Endodermal cell (in vitro differentiated cells): ENCODE measurements at regions not wholly inside any gene's neighbourhood (a gene's known extent, or its start where the extent isn't known, plus 50 kb on each side); places are given as distances from the start of the nearest gene placed in this dataset.
"Not testable (repeated sequence)": the region's sequence is repeated elsewhere in the genome, so short reads cannot be mapped to it uniquely, and the experiment has no call there.

Experiments
- DNase-seq: peaks from one replicate; pipeline ENCODE4 v3.0.0-alpha.2; 2017
- H3K27ac ChIP-seq: 2 replicates; pipeline ENCODE4 v1.5.1; 2013; ENCODE audit warnings: mild to moderate bottlenecking, low read depth, low read length, moderate library complexity
- H3K27me3 ChIP-seq: 2 replicates; pipeline ENCODE4 v1.6.1; 2013; ENCODE audit warnings: mild to moderate bottlenecking, low read length, moderate library complexity; ENCODE audit not compliant: insufficient read depth, control insufficient read depth, poor library complexity, severe bottlenecking
- H3K36me3 ChIP-seq: 2 replicates; pipeline ENCODE4 v1.7.0; 2013; ENCODE audit warnings: mild to moderate bottlenecking, low read length, moderate library complexity; ENCODE audit not compliant: control insufficient read depth, insufficient read depth
- H3K4me1 ChIP-seq: one replicate; pipeline ENCODE4 v1.7.0; 2013; ENCODE audit warnings: low read length; ENCODE audit not compliant: control insufficient read depth, insufficient read depth
- H3K4me3 ChIP-seq: 2 replicates; pipeline ENCODE4 v1.5.1; 2013; ENCODE audit warnings: mild to moderate bottlenecking, low read length, moderate library complexity
- H3K9ac ChIP-seq: 2 replicates; pipeline ENCODE4 v1.6.1; 2013; ENCODE audit warnings: mild to moderate bottlenecking, low read length, moderate library complexity; ENCODE audit not compliant: poor library complexity, severe bottlenecking; ENCODE audit errors: extremely low read depth
- H3K9me3 ChIP-seq: 2 replicates; pipeline ENCODE4 v1.6.1; 2013; ENCODE audit warnings: mild to moderate bottlenecking, low read length, moderate library complexity; ENCODE audit not compliant: control insufficient read depth
- H3K27ac Mint-ChIP-seq: 2 replicates; pipeline ENCODE4 v1.8.0; 2020; ENCODE audit warnings: mixed read lengths
- H3K27me3 Mint-ChIP-seq: 2 replicates; pipeline ENCODE4 v1.8.0; 2021; ENCODE audit warnings: mild to moderate bottlenecking, mixed read lengths; ENCODE audit not compliant: insufficient read depth
- H3K36me3 Mint-ChIP-seq: 2 replicates; pipeline ENCODE4 v1.8.0; 2020; ENCODE audit warnings: low read depth, mixed read lengths
- H3K4me1 Mint-ChIP-seq: 2 replicates; pipeline ENCODE4 v1.8.0; 2020; ENCODE audit warnings: mixed read lengths
- H3K4me3 Mint-ChIP-seq: 2 replicates; pipeline ENCODE4 v1.8.0; 2020; ENCODE audit warnings: mild to moderate bottlenecking, moderate library complexity, mixed read lengths
- H3K9me3 Mint-ChIP-seq: 2 replicates; pipeline ENCODE4 v1.8.0; 2020; ENCODE audit warnings: mild to moderate bottlenecking, mixed read lengths
- CTCF ChIP-seq: fragments of 200-600 bp; sonication (generic); conservative IDR thresholded peaks from 2 replicates; pipeline ENCODE4 v1.5.0; 2021; ENCODE audit warnings: antibody characterized with exemption, mild to moderate bottlenecking
- WGBS, 2 experiments: methylation state at CpG; one replicate each; pipeline versions ENCODE4 v1.1.5 to v1.1.7; 2013; ENCODE audit warnings: missing lambda C conversion rate in 2 of 2, mixed read lengths in 1 of 2; ENCODE audit not compliant: insufficient coverage in 1 of 2, insufficient read length in 1 of 2; 5-methylcytosine and 5-hydroxymethylcytosine counted together

GRCh38 chr4:132488555-132488954 lies 660.5 kb upstream of the PCDH10 start:
- H3K4me1 Mint-ChIP-seq: peaks cover 5% of the 10 kb centered on the region
- no peak for DNase-seq
- H3K36me3 ChIP-seq: no peaks in the 10 kb centered on the region
- no peaks in the 10 kb centered on the region for H3K27me3 Mint-ChIP-seq
- no peak overlapping the region for H3K27ac Mint-ChIP-seq
- H3K9me3 Mint-ChIP-seq: peaks cover 34% of the 10 kb centered on the region
- no peaks in the 10 kb centered on the region for H3K27me3 ChIP-seq
- H3K4me3 Mint-ChIP-seq: no peak overlapping the region
- WGBS, 2 experiments: 89% methylated on average over 3 of the region's 3 CpGs; no CpG with 5 or more reads in 1 of the 2 experiments
- peaks cover under 1% of the 10 kb centered on the region for H3K4me1 ChIP-seq
- no peak for TF ChIP-seq CTCF
- H3K9ac ChIP-seq: no peak overlapping the region
- H3K36me3 Mint-ChIP-seq: peaks cover 10% of the 10 kb centered on the region
- H3K4me3 ChIP-seq: peak overlapping the region; percentile 10
- peaks cover 46% of the 10 kb centered on the region for H3K9me3 ChIP-seq
- H3K27ac ChIP-seq: no peak overlapping the region

GRCh38 chr4:132493476-132493875 lies 655.6 kb upstream of the PCDH10 start:
- Mint-ChIP-seq H3K27ac (no peak overlapping the region), H3K27me3 (no peaks in the 10 kb centered on the region), H3K9me3 (peaks cover 23% of the 10 kb centered on the region), H3K4me3 (no peak overlapping the region), H3K36me3 (peaks cover 10% of the 10 kb centered on the region), H3K4me1 (peaks cover 24% of the 10 kb centered on the region)
- Histone ChIP-seq H3K36me3 (no peaks in the 10 kb centered on the region), H3K27ac (no peak overlapping the region), H3K9ac (no peak overlapping the region), H3K27me3 (no peaks in the 10 kb centered on the region), H3K9me3 (peaks cover 27% of the 10 kb centered on the region), H3K4me3 (no peak overlapping the region), H3K4me1 (peaks cover 2% of the 10 kb centered on the region)
- TF ChIP-seq CTCF: no peak
- DNase-seq: no peak

GRCh38 chr4:132495267-132495812 lies 653.8 kb upstream of the PCDH10 start:
- peaks cover 24% of the 10 kb centered on the region for H3K4me1 Mint-ChIP-seq
- peak; percentile 86 for DNase-seq
- H3K36me3 Mint-ChIP-seq, H3K36me3 ChIP-seq, H3K9ac ChIP-seq, H3K27ac ChIP-seq, H3K4me3 ChIP-seq, H3K27me3 ChIP-seq, H3K27me3 Mint-ChIP-seq, H3K4me1 ChIP-seq, H3K4me3 Mint-ChIP-seq, H3K9me3 ChIP-seq, H3K9me3 Mint-ChIP-seq: not testable (repeated sequence)
- 51 to 56% methylated on average over 4 to 9 of the region's 9 CpGs for WGBS, 2 experiments
- peak overlapping the region; percentile 82 for H3K27ac Mint-ChIP-seq

GRCh38 chr4:132498215-132498614 lies 650.9 kb upstream of the PCDH10 start:
- Mint-ChIP-seq H3K36me3 (no peaks in the 10 kb centered on the region), H3K9me3 (no peaks in the 10 kb centered on the region), H3K27ac (no peak overlapping the region), H3K4me1 (peaks cover 20% of the 10 kb centered on the region), H3K27me3 (no peaks in the 10 kb centered on the region), H3K4me3 (no peak overlapping the region)
- no peak for TF ChIP-seq CTCF
- 95% methylated on average over 2 of the region's 2 CpGs; no CpG with 5 or more reads in 1 of the 2 experiments for WGBS, 2 experiments
- no peak for DNase-seq
- Histone ChIP-seq H3K27ac (no peak overlapping the region), H3K27me3 (no peaks in the 10 kb centered on the region), H3K4me3 (no peak overlapping the region), H3K36me3 (no peaks in the 10 kb centered on the region), H3K4me1 (peaks cover 2% of the 10 kb centered on the region), H3K9ac (no peak overlapping the region), H3K9me3 (no peaks in the 10 kb centered on the region)
